Mesendoderm (in vitro differentiated cells): ENCODE measurements at regions not wholly inside any gene's neighbourhood (a gene's known extent, or its start where the extent isn't known, plus 50 kb on each side); places are given as distances from the start of the nearest gene placed in this dataset.
A peak's percentile ranks its signal among the peaks of the same experiment; 100 is the strongest.

Experiments used
- DNase-seq: peaks from one replicate; pipeline ENCODE4 v3.0.0; 2013
- H2AK5ac ChIP-seq: 2 replicates; pipeline ENCODE4 v1.6.1; 2013; ENCODE audit warnings: low read length, inconsistent platforms
- H2BK120ac ChIP-seq: 2 replicates; pipeline ENCODE4 v1.6.1; 2013; ENCODE audit warnings: low read depth, mild to moderate bottlenecking, low read length, moderate library complexity, mixed read lengths
- H2BK15ac ChIP-seq: replicated peaks from 2 replicates; pipeline ENCODE4 v1.6.1; 2013; ENCODE audit warnings: low read depth, mild to moderate bottlenecking, moderate library complexity
- H2BK5ac ChIP-seq: 2 replicates; pipeline ENCODE4 v1.6.1; 2013; ENCODE audit warnings: low read length, inconsistent platforms
- H3K18ac ChIP-seq: 2 replicates; pipeline ENCODE4 v1.6.1; 2013; ENCODE audit warnings: mild to moderate bottlenecking, low read length, mixed read lengths
- H3K23ac ChIP-seq: one replicate; pipeline ENCODE4 v1.6.1; 2013; ENCODE audit warnings: low read length
- H3K27ac ChIP-seq: 2 replicates; pipeline ENCODE4 v1.5.1; 2013; ENCODE audit warnings: low read depth, mild to moderate bottlenecking, inconsistent platforms, low read length, moderate library complexity
- H3K27me3 ChIP-seq: 2 replicates; pipeline ENCODE4 v1.6.1; 2013; ENCODE audit warnings: low read length, control low read depth, mild to moderate bottlenecking, inconsistent platforms; ENCODE audit not compliant: insufficient read depth, poor library complexity
- H3K36me3 ChIP-seq: 2 replicates; pipeline ENCODE4 v1.6.1; 2013; ENCODE audit warnings: low read length, inconsistent platforms; ENCODE audit not compliant: control insufficient read depth, insufficient read depth
- H3K4ac ChIP-seq: one replicate; pipeline ENCODE4 v1.6.1; 2013; ENCODE audit warnings: low read depth, mild to moderate bottlenecking, low read length, moderate library complexity
- H3K4me1 ChIP-seq: 2 replicates; pipeline ENCODE4 v1.6.1; 2013; ENCODE audit warnings: low read depth, low read length, inconsistent platforms; ENCODE audit not compliant: control insufficient read depth
- H3K4me2 ChIP-seq: 2 replicates; pipeline ENCODE4 v1.6.1; 2013; ENCODE audit warnings: low read length
- H3K4me3 ChIP-seq: 2 replicates; pipeline ENCODE4 v1.5.1; 2013; ENCODE audit warnings: mild to moderate bottlenecking, low read length
- H3K56ac ChIP-seq: one replicate; pipeline ENCODE4 v1.6.1; 2013; ENCODE audit warnings: low read length
- H3K79me1 ChIP-seq: 2 replicates; pipeline ENCODE4 v1.6.1; 2013; ENCODE audit warnings: low read length, inconsistent platforms
- H3K79me2 ChIP-seq: 2 replicates; pipeline ENCODE4 v1.6.1; 2013; ENCODE audit warnings: mild to moderate bottlenecking, low read length; ENCODE audit not compliant: control insufficient read depth, insufficient read depth
- H3K9ac ChIP-seq: 2 replicates; pipeline ENCODE4 v1.6.1; 2013; ENCODE audit warnings: low read length, inconsistent platforms
- H4K5ac ChIP-seq: one replicate; pipeline ENCODE4 v1.6.1; 2013; ENCODE audit warnings: low read length
- H4K8ac ChIP-seq: one replicate; pipeline ENCODE4 v1.6.1; 2013; ENCODE audit warnings: low read depth, mild to moderate bottlenecking, control low read depth, low read length, moderate library complexity
- WGBS: extraction: QIAGEN DNeasy Blood & Tissue Kit; methylation state at CpG from one replicate; pipeline ENCODE4 v1.1.7; 2013; ENCODE audit warnings: low lambda C conversion rate, missing lambda C conversion rate; ENCODE audit not compliant: insufficient coverage; ENCODE audit errors: extremely low coverage; 5-methylcytosine and 5-hydroxymethylcytosine counted together

DNA sequence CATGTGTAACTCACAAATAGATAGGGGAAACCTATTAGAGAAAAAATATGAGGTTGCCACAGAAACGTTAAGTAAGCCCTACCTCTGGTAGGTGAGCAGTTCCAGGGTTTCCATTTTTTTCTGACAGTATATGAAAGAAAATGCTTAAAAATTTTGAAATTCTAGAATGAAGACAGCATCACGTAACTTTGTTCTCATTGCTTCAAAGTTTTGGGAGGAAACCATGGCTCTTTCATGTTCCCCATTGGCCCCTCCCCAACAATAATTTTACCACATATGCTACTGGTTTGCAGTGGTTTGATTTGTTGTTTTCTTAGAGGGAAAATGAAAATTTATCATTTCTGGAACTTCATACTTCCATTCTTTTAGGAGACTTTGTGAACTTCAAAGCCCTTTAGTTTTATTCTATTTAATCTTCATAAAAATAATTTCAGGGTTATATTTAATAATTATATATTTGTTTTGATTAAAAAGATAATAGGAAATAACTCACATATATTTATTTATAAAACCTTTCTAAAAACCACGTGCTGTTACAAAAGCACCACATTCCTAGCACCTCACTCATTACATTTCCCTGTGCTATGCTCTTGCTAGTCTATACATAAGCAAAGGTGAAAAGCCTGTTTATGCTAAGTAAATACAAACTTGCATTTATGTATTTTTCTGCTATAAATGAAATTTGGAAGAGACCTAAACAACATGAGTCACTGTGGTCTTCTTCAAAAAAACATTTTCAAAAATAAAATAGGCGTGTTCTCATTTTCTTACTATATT, 113.4 kb downstream of the CASP12 start:
- Histone ChIP-seq H3K79me1 (no peaks in the 10 kb centered on the region), H4K5ac (no peak overlapping the region), H3K27ac (no peak overlapping the region), H2BK5ac (no peak overlapping the region), H3K4me1 (no peaks in the 10 kb centered on the region), H3K56ac (no peak overlapping the region), H2BK120ac (no peak overlapping the region), H3K9ac (no peak overlapping the region), H3K79me2 (no peaks in the 10 kb centered on the region), H3K36me3 (no peaks in the 10 kb centered on the region), H3K18ac (no peak overlapping the region), H3K23ac (no peak overlapping the region), H3K4me3 (no peak overlapping the region), H2BK15ac (no peak overlapping the region), H2AK5ac (no peak overlapping the region), H3K27me3 (no peaks in the 10 kb centered on the region), H4K8ac (no peak overlapping the region), H3K4me2 (no peak overlapping the region), H3K4ac (no peak overlapping the region)
- DNase-seq, result no peak
- WGBS, result no CpG with 5 or more reads among the region's 4 CpGs

DNA sequence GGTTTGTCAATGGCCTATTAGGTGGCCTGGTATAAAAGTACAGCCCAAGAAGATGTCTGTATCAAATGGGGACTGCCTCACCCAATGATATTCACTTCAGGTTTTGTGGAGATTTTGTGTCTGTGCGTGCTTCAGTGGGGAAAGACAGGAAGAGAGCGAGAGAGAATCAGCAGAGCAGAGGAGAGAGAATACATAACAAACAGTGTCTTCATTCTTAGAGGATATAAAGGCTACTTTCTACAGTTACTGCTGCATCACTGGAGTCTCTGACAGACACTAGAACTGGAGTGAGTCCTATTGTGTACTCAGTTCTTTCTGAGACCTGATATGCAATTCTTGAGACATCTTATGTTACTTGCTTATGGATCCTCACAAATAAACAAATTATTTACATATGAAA, 115.0 kb downstream of the CASP12 start:
- H3K4me1 ChIP-seq, result no peaks in the 10 kb centered on the region
- H3K27me3 ChIP-seq, result no peaks in the 10 kb centered on the region
- no peak overlapping the region for H4K8ac ChIP-seq
- no peak overlapping the region for H3K4me2 ChIP-seq
- H3K4ac ChIP-seq, result no peak overlapping the region
- H3K4me3 ChIP-seq, result no peak overlapping the region
- H2BK120ac ChIP-seq, result no peak overlapping the region
- no peak overlapping the region for H3K27ac ChIP-seq
- H3K56ac ChIP-seq, result no peak overlapping the region
- H2BK15ac ChIP-seq, result no peak overlapping the region
- H3K79me1 ChIP-seq, result no peaks in the 10 kb centered on the region
- no peak overlapping the region for H3K9ac ChIP-seq
- no peaks in the 10 kb centered on the region for H3K36me3 ChIP-seq
- H4K5ac ChIP-seq, result no peak overlapping the region
- no CpG with 5 or more reads among the region's 2 CpGs for WGBS
- H2BK5ac ChIP-seq, result no peak overlapping the region
- H3K23ac ChIP-seq, result no peak overlapping the region
- H3K18ac ChIP-seq, result peak overlapping the region; percentile 20
- no peak overlapping the region for H2AK5ac ChIP-seq
- no peak for DNase-seq
- H3K79me2 ChIP-seq, result no peaks in the 10 kb centered on the region

DNA sequence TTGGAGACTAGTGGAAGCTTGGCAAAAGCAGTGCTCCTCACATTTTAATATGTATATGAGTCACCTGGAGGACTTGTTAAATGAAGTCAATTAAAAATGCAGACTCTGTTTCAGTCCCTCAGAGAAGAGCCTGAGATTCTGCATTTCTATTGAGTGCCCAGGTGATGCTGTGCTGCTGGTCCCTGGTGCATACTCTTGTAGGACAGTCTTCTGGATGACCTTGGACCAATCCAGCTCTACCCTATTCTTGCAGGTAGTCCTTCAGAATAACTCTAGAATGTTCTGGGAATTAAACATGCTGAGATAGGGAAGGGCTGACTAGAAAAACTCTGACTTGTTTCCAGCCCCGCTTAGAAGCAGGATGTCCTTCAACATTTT, 115.9 kb downstream of the CASP12 start:
- Histone ChIP-seq H3K36me3 (no peaks in the 10 kb centered on the region), H3K18ac (peak overlapping the region; percentile 84), H3K4me1 (no peaks in the 10 kb centered on the region), H3K23ac (no peak overlapping the region), H4K8ac (no peak overlapping the region), H2AK5ac (no peak overlapping the region), H3K27ac (no peak overlapping the region), H2BK15ac (no peak overlapping the region), H2BK120ac (no peak overlapping the region), H3K79me2 (no peaks in the 10 kb centered on the region), H3K9ac (no peak overlapping the region), H3K27me3 (no peaks in the 10 kb centered on the region), H3K56ac (no peak overlapping the region), H3K4me2 (no peak overlapping the region), H2BK5ac (no peak overlapping the region), H3K4me3 (no peak overlapping the region), H3K4ac (no peak overlapping the region), H4K5ac (no peak overlapping the region), H3K79me1 (no peaks in the 10 kb centered on the region)
- no CpG with 5 or more reads among the region's 1 CpG for WGBS
- no peak for DNase-seq

DNA sequence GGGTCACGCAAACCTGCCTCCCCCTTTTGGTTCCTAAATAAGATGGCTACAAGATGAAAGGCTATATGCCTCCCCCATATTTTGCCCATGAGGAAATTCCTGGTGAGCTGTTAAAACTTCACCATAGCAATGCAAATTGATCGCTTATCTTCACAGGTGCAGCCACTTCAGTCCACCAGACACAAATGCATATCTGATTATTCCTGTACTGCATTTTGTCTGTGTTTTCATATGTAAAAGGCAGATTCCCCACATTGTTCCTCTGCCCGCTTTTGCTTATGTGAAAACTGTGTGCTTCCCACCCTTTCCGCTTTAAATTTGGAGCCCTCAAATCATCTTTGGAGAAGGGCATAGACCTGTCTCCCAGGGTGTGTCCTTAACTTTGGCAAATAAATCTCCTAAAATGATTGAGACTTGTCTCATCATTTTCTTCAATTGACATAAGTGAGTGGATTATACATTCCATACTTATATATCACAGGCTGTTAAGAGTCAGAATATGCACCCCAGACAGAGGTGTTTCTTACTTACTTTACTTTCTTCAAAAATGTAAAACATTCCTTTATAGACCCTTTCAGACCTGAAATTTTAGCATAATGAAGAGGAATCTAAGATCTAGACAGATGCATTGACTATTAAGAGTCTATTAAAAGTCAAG, 116.4 kb downstream of the CASP12 start:
- no peak overlapping the region for H2BK5ac ChIP-seq
- H3K4me1 ChIP-seq, result no peaks in the 10 kb centered on the region
- H3K27ac ChIP-seq, result peak overlapping the region; percentile 28
- H2AK5ac ChIP-seq, result no peak overlapping the region
- H3K4me2 ChIP-seq, result no peak overlapping the region
- H3K79me2 ChIP-seq, result no peaks in the 10 kb centered on the region
- no peak overlapping the region for H4K5ac ChIP-seq
- peak; percentile 18 for DNase-seq
- no peaks in the 10 kb centered on the region for H3K79me1 ChIP-seq
- H3K4ac ChIP-seq, result no peak overlapping the region
- H3K18ac ChIP-seq, result no peak overlapping the region
- WGBS, result no CpG with 5 or more reads among the region's 4 CpGs
- no peaks in the 10 kb centered on the region for H3K36me3 ChIP-seq
- H3K9ac ChIP-seq, result no peak overlapping the region
- H4K8ac ChIP-seq, result no peak overlapping the region
- H2BK15ac ChIP-seq, result no peak overlapping the region
- no peak overlapping the region for H2BK120ac ChIP-seq
- no peaks in the 10 kb centered on the region for H3K27me3 ChIP-seq
- no peak overlapping the region for H3K4me3 ChIP-seq
- no peak overlapping the region for H3K23ac ChIP-seq
- no peak overlapping the region for H3K56ac ChIP-seq

DNA sequence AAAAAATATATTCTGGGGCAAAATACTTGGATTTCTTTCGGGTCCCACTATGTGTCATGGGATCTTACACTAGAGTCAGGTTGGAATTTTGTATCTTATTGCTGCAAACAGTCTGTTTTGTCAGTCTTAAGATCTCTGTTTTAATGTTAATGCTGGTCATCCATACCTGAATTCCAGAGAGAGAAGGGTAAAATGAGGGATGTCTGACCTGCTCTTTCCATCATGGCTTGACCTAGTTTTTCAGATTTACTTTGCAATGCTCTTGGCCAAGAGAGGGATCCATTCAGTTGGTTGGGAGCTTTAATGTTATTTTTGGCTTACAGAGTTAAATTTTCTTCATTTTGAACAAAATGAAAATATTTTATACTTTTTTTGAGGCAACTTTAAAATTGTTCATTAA, 117.2 kb downstream of the CASP12 start:
- Histone ChIP-seq H2BK120ac (no peak overlapping the region), H4K5ac (no peak overlapping the region), H3K18ac (no peak overlapping the region), H3K4me3 (no peak overlapping the region), H3K27me3 (no peaks in the 10 kb centered on the region), H3K4me1 (no peaks in the 10 kb centered on the region), H2BK15ac (no peak overlapping the region), H3K79me1 (no peaks in the 10 kb centered on the region), H2BK5ac (no peak overlapping the region), H3K9ac (no peak overlapping the region), H3K36me3 (no peaks in the 10 kb centered on the region), H3K4me2 (no peak overlapping the region), H3K4ac (no peak overlapping the region), H3K27ac (no peak overlapping the region), H3K23ac (no peak overlapping the region), H4K8ac (no peak overlapping the region), H3K79me2 (no peaks in the 10 kb centered on the region), H2AK5ac (no peak overlapping the region), H3K56ac (no peak overlapping the region)
- no peak for DNase-seq
- no CpG with 5 or more reads among the region's 1 CpG for WGBS
